Gastrocnemius medialis (tissue), 4 donors: ENCODE measurements at regions not wholly inside any gene's neighbourhood (a gene's known extent, or its start where the extent isn't known, plus 50 kb on each side); places are given as distances from the start of the nearest gene placed in this dataset.

Experiments used
- ATAC-seq, 2 donors: fragments of 150-250 bp; one replicate each; pipeline ENCODE4 v1.9.1; 2016
- DNase-seq, 2 donors: peaks; one replicate each; pipeline ENCODE4 v3.0.0-alpha.2; 2019
- H3K27ac ChIP-seq, 4 donors: fragments of 200-600 bp; sonication (generic); 1 replicate in 1 of 4; 2 replicates in 3 of 4; pipeline ENCODE4 v1.5.1; 2016 to 2018; ENCODE audit warnings: mild to moderate bottlenecking in 2 of 4, moderate library complexity in 1 of 4
- H3K27me3 ChIP-seq, 3 donors: fragments of 200-600 bp; sonication (generic) in 2 of 3; 1 replicate in 1 of 3; 2 replicates in 2 of 3; pipeline versions ENCODE4 v1.5.1 to v1.6.0; 2016 to 2019; ENCODE audit warnings: mild to moderate bottlenecking in 1 of 3, moderate library complexity in 1 of 3
- H3K36me3 ChIP-seq, 2 donors: fragments of 200-600 bp; sonication (generic) in 1 of 2; one replicate each; pipeline ENCODE4 v1.5.1; 2017 to 2018
- H3K4me1 ChIP-seq, 2 donors: fragments of 200-600 bp; sonication (generic) in 1 of 2; one replicate each; pipeline ENCODE4 v1.5.1; 2016 to 2017; ENCODE audit warnings: mild to moderate bottlenecking in 2 of 2
- H3K4me3 ChIP-seq, 4 donors: fragments of 200-600 bp; sonication (generic) in 3 of 4; 1 replicate in 1 of 4; 2 replicates in 3 of 4; pipeline ENCODE4 v1.5.1; 2016 to 2019; ENCODE audit warnings: mild to moderate bottlenecking in 2 of 4
- H3K9me3 ChIP-seq, 3 donors: fragments of 200-600 bp; sonication (generic) in 2 of 3; 1 replicate in 1 of 3; 2 replicates in 2 of 3; pipeline ENCODE4 v1.5.1; 2016 to 2019
- CTCF ChIP-seq, 5 experiments: fragments of 450-650 bp in 3 of 5; fragments of 200-600 bp in 2 of 5; sonication (generic) in 2 of 5; IDR thresholded peaks in 4 of 5; conservative IDR thresholded peaks in 1 of 5; 1 replicate in 4 of 5; 2 replicates in 1 of 5; pipeline ENCODE4 v1.5.1; 2016 to 2019; ENCODE audit warnings: antibody characterized with exemption in 5 of 5, mild to moderate bottlenecking in 3 of 5, moderate library complexity in 3 of 5
- POLR2A ChIP-seq, 2 donors: fragments of 450-650 bp; IDR thresholded peaks; one replicate each; pipeline ENCODE4 v1.6.1; 2017; ENCODE audit warnings: antibody characterized with exemption in 2 of 2, mild to moderate bottlenecking in 2 of 2, moderate library complexity in 2 of 2
- in situ Hi-C, 4 donors: fragments of 200-750 bp; cut with MboI; loops; one replicate each; pipeline versions ENCODE4 v1.15.0 to v1.8.0; 2017; ENCODE audit warnings: low sequenced_read_pairs in 4 of 4
- intact Hi-C: fragments of 100-400 bp; cut with DNase I; formaldehyde crosslinking; loops from one replicate; pipeline ENCODE4 v1.15.1; 2023; ENCODE audit warnings: low total_unique reads

- Histone ChIP-seq H3K4me1 (peaks cover 2 to 3% of the 10 kb centered on the region in 2 donors), H3K4me3 (no peak overlapping the region), H3K27ac (no peak overlapping the region), H3K27me3 (no peaks in the 10 kb centered on the region), H3K36me3 (no peaks in the 10 kb centered on the region), H3K9me3 (no peaks in the 10 kb centered on the region)
- intact Hi-C loops (no loop called here), in situ Hi-C loops (no loop called here)
- TF ChIP-seq CTCF (IDR thresholded peaks at IDR 0.05 in 4 of 5, conservative IDR thresholded peaks at IDR 0.05 in 1 of 5) = no peak
- no peak for TF ChIP-seq POLR2A (IDR thresholded peaks at IDR 0.05)
- no peak for DNase-seq
- ATAC-seq = no peak
Measured at GRCh38 chr4:23169608-23170311, 477.0 kb downstream of the GBA3 start.

GRCh38 chr4:23166919-23167318 is 474.2 kb downstream of the GBA3 start:
- ATAC-seq = no peak
- in situ Hi-C loops (no loop called here), intact Hi-C loops (no loop called here)
- Histone ChIP-seq H3K27ac (no peak overlapping the region), H3K36me3 (no peaks in the 10 kb centered on the region), H3K27me3 (no peaks in the 10 kb centered on the region), H3K4me1 (peaks cover 2 to 3% of the 10 kb centered on the region in 2 donors), H3K9me3 (no peaks in the 10 kb centered on the region), H3K4me3 (no peak overlapping the region)
- TF ChIP-seq POLR2A (IDR thresholded peaks at IDR 0.05) = no peak
- no peak for TF ChIP-seq CTCF (IDR thresholded peaks at IDR 0.05 in 4 of 5, conservative IDR thresholded peaks at IDR 0.05 in 1 of 5)
- DNase-seq = no peak

- Histone ChIP-seq H3K9me3 (no peaks in the 10 kb centered on the region), H3K4me1 (peaks cover 2 to 3% of the 10 kb centered on the region in 2 donors), H3K36me3 (no peaks in the 10 kb centered on the region), H3K27me3 (no peaks in the 10 kb centered on the region), H3K27ac (no peak overlapping the region), H3K4me3 (no peak overlapping the region)
- DNase-seq (no peak), ATAC-seq (no peak)
- in situ Hi-C loops = no loop called here
- TF ChIP-seq CTCF (IDR thresholded peaks at IDR 0.05 in 4 of 5, conservative IDR thresholded peaks at IDR 0.05 in 1 of 5) (no peak), POLR2A (IDR thresholded peaks at IDR 0.05) (no peak)
- intact Hi-C loops = no loop called here
Measured at GRCh38 chr4:23166407-23166806, 473.7 kb downstream of the GBA3 start.

GRCh38 chr4:23165669-23166068 is 472.9 kb downstream of the GBA3 start:
- Histone ChIP-seq H3K27me3 (no peaks in the 10 kb centered on the region), H3K27ac (no peak overlapping the region), H3K4me3 (no peak overlapping the region), H3K4me1 (peaks cover 2 to 3% of the 10 kb centered on the region in 2 donors), H3K9me3 (no peaks in the 10 kb centered on the region), H3K36me3 (no peaks in the 10 kb centered on the region)
- DNase-seq (no peak), ATAC-seq (no peak)
- TF ChIP-seq POLR2A (IDR thresholded peaks at IDR 0.05) (no peak), CTCF (IDR thresholded peaks at IDR 0.05 in 4 of 5, conservative IDR thresholded peaks at IDR 0.05 in 1 of 5) (no peak)
- in situ Hi-C loops = no loop called here
- intact Hi-C loops = no loop called here
